HepG2 (cell line): ENCODE measurements at regions not wholly inside any gene's neighbourhood (a gene's known extent, or its start where the extent isn't known, plus 50 kb on each side); places are given as distances from the start of the nearest gene placed in this dataset.
A peak's percentile ranks its signal among the peaks of the same experiment; 100 is the strongest.
"Not testable (repeated sequence)": the region's sequence is repeated elsewhere in the genome, so short reads cannot be mapped to it uniquely, and the experiment has no call there.

Source experiments
- ATAC-seq: fragments of 200-7000 bp; cut with Tn5 transposase; 3 replicates; pipeline ENCODE4 v1.9.1; 2020; ENCODE audit warnings: mild to moderate bottlenecking, moderate library complexity
- BruUV-seq: library from RNA; stranded (reverse); fragments of 400-500 nt; replicated peaks from 2 replicates; lab custom pipeline; 2021; lab: Mats Ljungman, UMichigan
- CTCF ChIA-PET: fragments of 300-600 bp; formaldehyde crosslinking; extraction: SDS; loops from one replicate; lab custom pipeline; 2021; ENCODE audit warnings: low total read pairs, inconsistent platforms, low intra/inter-chr PET ratio; lab: Yijun Ruan, JAX
- POLR2A ChIA-PET: fragments of 350-600 bp; sonication (Branson Sonifier 250); formaldehyde crosslinking; loops from one replicate; lab custom pipeline; 2020; ENCODE audit warnings: antibody characterized with exemption, inconsistent platforms; lab: Yijun Ruan, JAX
- DNase-seq: peaks from one replicate; pipeline ENCODE4 v3.0.0-alpha.2; 2015; ENCODE audit warnings: low spot score
- FAIRE-seq: peaks from 3 replicates; lab custom pipeline; 2011; peaks lifted over from hg19 to GRCh38; lab: Jason Lieb, UNC
- H2AFZ ChIP-seq: one replicate; pipeline ENCODE4 v1.6.1; 2011; ENCODE audit warnings: low read length, inconsistent platforms
- H3K27ac ChIP-seq: fragments of 300-600 bp; 3 replicates; pipeline ENCODE4 v1.8.0; 2011; ENCODE audit warnings: mixed run types, mild to moderate bottlenecking, mixed read lengths, low read length, inconsistent platforms; ENCODE audit not compliant: insufficient read depth; ENCODE audit errors: extremely low read length
- H3K27me3 ChIP-seq, 2 experiments: fragments of 200-600 bp in 1 of 2; 2 replicates in 1 of 2; 3 replicates in 1 of 2; pipeline versions ENCODE4 v1.6.0 to v1.8.0; 2011; ENCODE audit warnings: low read length in 2 of 2, mild to moderate bottlenecking in 2 of 2, moderate library complexity in 2 of 2, inconsistent platforms in 1 of 2; ENCODE audit not compliant: insufficient read depth in 2 of 2, control insufficient read depth in 1 of 2
- H3K36me3 ChIP-seq, 2 experiments: fragments of 200-600 bp in 1 of 2; replicated peaks in 1 of 2; 2 replicates in 1 of 2; 3 replicates in 1 of 2; pipeline versions ENCODE4 v1.5.1 to v1.8.0; 2011; ENCODE audit warnings: low read length in 2 of 2, inconsistent platforms in 1 of 2; ENCODE audit not compliant: insufficient read depth in 2 of 2, control insufficient read depth in 1 of 2
- H3K4me1 ChIP-seq: 2 replicates; pipeline ENCODE4 v1.5.1; 2012; ENCODE audit warnings: low read length, inconsistent platforms; ENCODE audit not compliant: insufficient read depth
- H3K4me2 ChIP-seq: 2 replicates; pipeline ENCODE4 v1.6.0; 2011; ENCODE audit warnings: low read depth, low read length, inconsistent platforms
- H3K4me3 ChIP-seq, 3 experiments: fragments of 200-600 bp in 1 of 3; sonication (generic), shearing (Covaris generic) in 1 of 3; replicated peaks in 1 of 3; 2 replicates each; pipeline ENCODE4 v1.5.1; 2011 to 2016; ENCODE audit warnings: low read length in 3 of 3, inconsistent platforms in 2 of 3, low read depth in 2 of 3, mild to moderate bottlenecking in 2 of 3, control low read depth in 1 of 3, mixed read lengths in 1 of 3; ENCODE audit not compliant: insufficient read depth in 1 of 3
- H3K79me2 ChIP-seq: one replicate; pipeline ENCODE4 v1.6.1; 2011; ENCODE audit warnings: low read length, inconsistent platforms; ENCODE audit not compliant: insufficient read depth
- H3K9ac ChIP-seq: 2 replicates; pipeline ENCODE4 v1.6.0; 2011; ENCODE audit warnings: mild to moderate bottlenecking, low read depth, low read length, inconsistent platforms; ENCODE audit not compliant: insufficient read depth
- H3K9me3 ChIP-seq: 2 replicates; pipeline ENCODE4 v1.5.1; 2012; ENCODE audit warnings: mild to moderate bottlenecking, low read length
- H4K20me1 ChIP-seq: 2 replicates; pipeline ENCODE4 v1.6.0; 2011; ENCODE audit warnings: inconsistent platforms, mild to moderate bottlenecking, low read length, moderate library complexity; ENCODE audit not compliant: insufficient read depth
- ARID2 ChIP-seq: sonication (generic); formaldehyde crosslinking; IDR thresholded peaks from 2 replicates; pipeline ENCODE4 v1.8.1; 2022; ENCODE audit warnings: mild to moderate bottlenecking, missing genetic modification reagents, borderline replicate concordance
- ATF1 ChIP-seq: IDR thresholded peaks from 2 replicates; pipeline ENCODE4 v1.6.1; 2016; ENCODE audit warnings: mild to moderate bottlenecking, control low read depth
- CCDC6 ChIP-seq: sonication (generic); formaldehyde crosslinking; IDR thresholded peaks from 2 replicates; pipeline ENCODE4 v1.8.1; 2022; ENCODE audit warnings: mild to moderate bottlenecking, missing genetic modification reagents, moderate library complexity
- ERF ChIP-seq: IDR thresholded peaks from 2 replicates; pipeline ENCODE4 v1.6.1; 2018; ENCODE audit warnings: missing biosample characterization, missing genetic modification reagents
- HNF1B ChIP-seq: sonication (generic); formaldehyde crosslinking; IDR thresholded peaks from 2 replicates; pipeline ENCODE4 v1.5.1; 2020; ENCODE audit warnings: mild to moderate bottlenecking, moderate library complexity, missing genetic modification reagents
- HNF4G ChIP-seq, 2 experiments: sonication (generic) in 1 of 2; formaldehyde crosslinking in 1 of 2; IDR thresholded peaks; 2 replicates each; pipeline versions ENCODE4 v1.4.0 to v1.6.1; 2011 to 2020; ENCODE audit warnings: borderline replicate concordance in 2 of 2, low read depth in 2 of 2, mild to moderate bottlenecking in 2 of 2, low read length in 1 of 2, missing genetic modification reagents in 1 of 2, moderate library complexity in 1 of 2
- HOXD1 ChIP-seq: sonication (generic); formaldehyde crosslinking; IDR thresholded peaks from 2 replicates; pipeline ENCODE4 v1.5.0; 2020; ENCODE audit warnings: missing genetic modification reagents
- IRF2 ChIP-seq: IDR thresholded peaks from 2 replicates; pipeline ENCODE4 v1.6.1; 2018; ENCODE audit warnings: missing genetic modification reagents, missing compliant biosample characterization
- KLF16 ChIP-seq, 2 experiments: sonication (generic) in 1 of 2; formaldehyde crosslinking in 1 of 2; IDR thresholded peaks; 2 replicates each; pipeline versions ENCODE4 v1.6.1 to v1.8.0; 2016 to 2023; ENCODE audit warnings: missing genetic modification reagents in 2 of 2, missing compliant biosample characterization in 1 of 2
- NCOA2 ChIP-seq: sonication (generic); formaldehyde crosslinking; IDR thresholded peaks from 2 replicates; pipeline ENCODE4 v1.8.0; 2022; ENCODE audit warnings: inconsistent platforms
- PAF1 ChIP-seq: IDR thresholded peaks from 2 replicates; pipeline ENCODE4 v1.6.1; 2016; ENCODE audit warnings: missing genetic modification reagents, missing compliant biosample characterization
- PITX1 ChIP-seq: sonication (generic); formaldehyde crosslinking; IDR thresholded peaks from 2 replicates; pipeline ENCODE4 v1.5.1; 2020; ENCODE audit warnings: mild to moderate bottlenecking, missing genetic modification reagents
- RXRB ChIP-seq: IDR thresholded peaks from 2 replicates; pipeline ENCODE4 v1.6.1; 2016; ENCODE audit warnings: borderline replicate concordance, missing genetic modification reagents, missing compliant biosample characterization
- SNAPC2 ChIP-seq: sonication (generic); formaldehyde crosslinking; IDR thresholded peaks from 2 replicates; pipeline ENCODE4 v1.8.1; 2022; ENCODE audit warnings: mild to moderate bottlenecking, missing genetic modification reagents
- SOX5 ChIP-seq: IDR thresholded peaks from 2 replicates; pipeline ENCODE4 v1.6.1; 2016; ENCODE audit warnings: borderline replicate concordance
- TP53 ChIP-seq: sonication (generic); formaldehyde crosslinking; conservative IDR thresholded peaks from 2 replicates; pipeline ENCODE4 v1.4.0; 2020; ENCODE audit warnings: missing genetic modification reagents
- ZNF629 ChIP-seq: sonication (generic); formaldehyde crosslinking; conservative IDR thresholded peaks from 2 replicates; pipeline ENCODE4 v1.5.0; 2020; ENCODE audit warnings: missing genetic modification reagents
- ZNF687 ChIP-seq: sonication (generic); formaldehyde crosslinking; IDR thresholded peaks from 2 replicates; pipeline ENCODE4 v1.5.1; 2020; ENCODE audit warnings: mild to moderate bottlenecking, missing genetic modification reagents, moderate library complexity
- WGBS: methylation state at CpG from one replicate; pipeline ENCODE4 v1.1.6; 2017; ENCODE audit warnings: low lambda C conversion rate; 5-methylcytosine and 5-hydroxymethylcytosine counted together
- in situ Hi-C: cut with HindIII; loops from 2 replicates; pipeline ENCODE4 v1.10.0; 2017; ENCODE audit warnings: low pct_unique_long_range_greater_than_20kb; ENCODE audit not compliant: extremely low pct_ligation_motif_present
- intact Hi-C: fragments of 100-400 bp; cut with micrococcal nuclease; formaldehyde crosslinking; loops from one replicate; pipeline ENCODE4 v1.10.0; 2022; ENCODE audit not compliant: unreplicated experiment

- H4K20me1 ChIP-seq, H3K27me3 ChIP-seq, BruUV-seq, CTCF ChIA-PET, H2AFZ ChIP-seq, H3K36me3 ChIP-seq, H3K9me3 ChIP-seq, H3K79me2 ChIP-seq, in situ Hi-C loops, intact Hi-C loops: not testable (repeated sequence)
- DNase-seq, result peak; percentile 95
- Histone ChIP-seq H3K9ac (peak overlapping the region; percentile 83), H3K27ac (peak overlapping the region; percentile 100), H3K4me1 (peaks cover 60% of the 10 kb centered on the region), H3K4me3 (peak overlapping the region in 2 of 3 experiments; percentile 31 to 50; a peak in 3 of 6 replicates), H3K4me2 (peak overlapping the region; percentile 76)
- ATAC-seq, result peak; percentile 97
- POLR2A ChIA-PET, result interaction anchor here (0.7 to 2.6 kb wide), 6 partner anchors 9 to 60 kb away, joined by 3 to 10 read pairs (median 4); no protein-coding TSS in a partner anchor
- peak; percentile 99 for FAIRE-seq
- WGBS, result 0% methylated on average over 7 of the region's 7 CpGs
- TF ChIP-seq PAF1 (CRISPR knock-in tag) (0 out of 2 replicates have a peak, but pooled peaks have one; percentile 49), NCOA2 (CRISPR knock-in tag) (peak; percentile 96), PITX1 (0 out of 2 replicates have a peak, but pooled peaks have one; percentile 27), HNF4G (IDR thresholded peaks at IDR 0.05; ENCODE audit: borderline replicate concordance, low read depth, low read length) (peak; percentile 75; the same call in 1 of the 2 replicates), HNF4G (CRISPR knock-in tag; IDR thresholded peaks at IDR 0.05; ENCODE audit: borderline replicate concordance, low read depth) (peak; percentile 53; the same call in 1 of the 2 replicates), HNF1B (CRISPR knock-in tag) (peak; percentile 97), RXRB (CRISPR knock-in tag) (peak; percentile 93), ZNF687 (peak; percentile 74), ERF (CRISPR knock-in tag) (peak; percentile 91), IRF2 (CRISPR knock-in tag) (peak; percentile 90), ZNF629 (peak; percentile 40; the same call in 1 of the 2 replicates), TP53 (0 out of 2 replicates have a peak, but pooled peaks have one; percentile 48), ARID2 (CRISPR knock-in tag) (peak; percentile 94), CCDC6 (CRISPR knock-in tag) (peak; percentile 77; the same call in 1 of the 2 replicates), SOX5 (peak; percentile 95), KLF16 (CRISPR knock-in tag; IDR thresholded peaks at IDR 0.05) (peak in 1 of 2 experiments; percentile 65; a peak in 2 of 4 replicates), HOXD1 (CRISPR knock-in tag) (peak; percentile 61; the same call in 1 of the 2 replicates), SNAPC2 (CRISPR knock-in tag) (peak; percentile 66; the same call in 1 of the 2 replicates), ATF1 (CRISPR knock-in tag) (peak; percentile 58; the same call in 1 of the 2 replicates)
Measured at GRCh38 chr2:242080575-242081214, 211.2 kb downstream of the RTP5 start.
